Keratinocyte (primary cell): ENCODE measurements at regions not wholly inside any gene's neighbourhood (a gene's known extent, or its start where the extent isn't known, plus 50 kb on each side); places are given as distances from the start of the nearest gene placed in this dataset.

Experiments used
- DNase-seq: peaks from one replicate; pipeline ENCODE4 v3.0.0-alpha.2; 2011; ENCODE audit warnings: low read depth, missing footprints, low spot score
- FAIRE-seq: peaks from 2 replicates; lab custom pipeline; 2011; peaks lifted over from hg19 to GRCh38; lab: Jason Lieb, UNC
- H2AFZ ChIP-seq: 2 replicates; pipeline ENCODE4 v1.6.0; 2012; ENCODE audit warnings: low read length, control low read depth, inconsistent platforms; ENCODE audit not compliant: control insufficient read depth
- H3K27ac ChIP-seq: 2 replicates; pipeline ENCODE4 v1.5.1; 2011; ENCODE audit warnings: low read length; ENCODE audit not compliant: control insufficient read depth, insufficient read depth
- H3K27me3 ChIP-seq: 3 replicates; pipeline ENCODE4 v1.6.0; 2011; ENCODE audit warnings: low read length; ENCODE audit not compliant: control insufficient read depth, insufficient read depth; ENCODE audit errors: extremely low read depth
- H3K36me3 ChIP-seq, 2 experiments: 2 replicates in 1 of 2; 3 replicates in 1 of 2; pipeline ENCODE4 v1.5.1; 2011; ENCODE audit warnings: low read length in 2 of 2, mild to moderate bottlenecking in 1 of 2; ENCODE audit not compliant: control insufficient read depth in 2 of 2, insufficient read depth in 2 of 2; ENCODE audit errors: extremely low read depth in 1 of 2
- H3K4me1 ChIP-seq: 3 replicates; pipeline ENCODE4 v1.5.1; 2011; ENCODE audit warnings: low read length; ENCODE audit not compliant: control insufficient read depth, insufficient read depth; ENCODE audit errors: extremely low read depth
- H3K4me2 ChIP-seq: 3 replicates; pipeline ENCODE4 v1.6.0; 2011; ENCODE audit warnings: low read depth, low read length; ENCODE audit not compliant: control insufficient read depth, insufficient read depth; ENCODE audit errors: extremely low read depth
- H3K4me3 ChIP-seq, 3 experiments: fragments of 200-600 bp in 1 of 3; sonication (generic) in 1 of 3; 2 replicates in 2 of 3; 3 replicates in 1 of 3; pipeline ENCODE4 v1.5.1; 2011 to 2016; ENCODE audit warnings: low read length in 3 of 3, mild to moderate bottlenecking in 3 of 3, control low read depth in 2 of 3, inconsistent platforms in 1 of 3, low read depth in 1 of 3, mixed read lengths in 1 of 3, mixed run types in 1 of 3, moderate library complexity in 1 of 3; ENCODE audit not compliant: control insufficient read depth in 2 of 3, insufficient read depth in 2 of 3; ENCODE audit errors: extremely low read depth in 1 of 3
- H3K79me2 ChIP-seq: 2 replicates; pipeline ENCODE4 v1.6.0; 2012; ENCODE audit warnings: low read length; ENCODE audit not compliant: control insufficient read depth, insufficient read depth
- H3K9ac ChIP-seq: 3 replicates; pipeline ENCODE4 v1.6.0; 2011; ENCODE audit warnings: low read length; ENCODE audit not compliant: control insufficient read depth, insufficient read depth; ENCODE audit errors: extremely low read depth
- H3K9me1 ChIP-seq: 3 replicates; pipeline ENCODE4 v1.6.0; 2011; ENCODE audit warnings: low read length; ENCODE audit not compliant: control insufficient read depth, insufficient read depth; ENCODE audit errors: extremely low read depth
- H3K9me3 ChIP-seq: 2 replicates; pipeline ENCODE4 v1.5.1; 2012; ENCODE audit warnings: low read depth, low read length; ENCODE audit not compliant: control insufficient read depth
- H4K20me1 ChIP-seq: 3 replicates; pipeline ENCODE4 v1.6.0; 2011; ENCODE audit warnings: low read length; ENCODE audit not compliant: control insufficient read depth, insufficient read depth; ENCODE audit errors: extremely low read depth
- CTCF ChIP-seq, 3 experiments: IDR thresholded peaks in 1 of 3; conservative IDR thresholded peaks in 1 of 3; optimal IDR thresholded peaks in 1 of 3; 2 replicates in 2 of 3; 3 replicates in 1 of 3; pipeline versions ENCODE3 to v1.5.1; 2011; ENCODE audit warnings: low read length in 3 of 3, mild to moderate bottlenecking in 3 of 3, moderate library complexity in 2 of 3, control low read depth in 1 of 3, inconsistent platforms in 1 of 3; ENCODE audit not compliant: insufficient read depth in 2 of 3; ENCODE audit errors: extremely low read depth in 1 of 3
- EZH2 ChIP-seq: IDR thresholded peaks from one replicate; pipeline ENCODE4 v1.6.1; 2012; ENCODE audit warnings: inconsistent platforms, mild to moderate bottlenecking, low read length, moderate library complexity
- dilution Hi-C: fragments of 300-500 bp; cut with MboI; formaldehyde crosslinking; loops from one replicate; pipeline ENCODE4 v1.7.0; 2020; ENCODE audit warnings: low sequenced_read_pairs; ENCODE audit not compliant: extremely low pct_ligation_motif_present

- no peak for DNase-seq
- no peaks in the 10 kb centered on the region for H3K4me1 ChIP-seq
- H3K4me2 ChIP-seq: no peak overlapping the region
- H3K27ac ChIP-seq: no peak overlapping the region
- H3K9me3 ChIP-seq: no peaks in the 10 kb centered on the region
- H2AFZ ChIP-seq: no peak overlapping the region
- no peaks in the 10 kb centered on the region for H3K9me1 ChIP-seq
- H3K36me3 ChIP-seq: no peaks in the 10 kb centered on the region
- no peaks in the 10 kb centered on the region for H3K27me3 ChIP-seq
- dilution Hi-C loops: no loop called here
- no peak overlapping the region for H3K4me3 ChIP-seq
- H3K79me2 ChIP-seq: no peaks in the 10 kb centered on the region
- TF ChIP-seq EZH2 (no peak), CTCF (optimal IDR thresholded peaks at IDR 0.05 in 1 of 3, IDR thresholded peaks at IDR 0.05 in 1 of 3, conservative IDR thresholded peaks at IDR 0.05 in 1 of 3; ENCODE audit: extremely low read depth in 1 of 3, insufficient read depth in 2 of 3, low read length in 3 of 3) (no peak)
- no peak overlapping the region for H3K9ac ChIP-seq
- no peaks in the 10 kb centered on the region for H4K20me1 ChIP-seq
- FAIRE-seq: no peak
Observed at GRCh38 chr3:152060701-152061100, 187.3 kb downstream of the SUCNR1 start.

GRCh38 chr3:152061296-152061695 lies 187.9 kb downstream of the SUCNR1 start:
- no peak overlapping the region for H3K9ac ChIP-seq
- H3K79me2 ChIP-seq: no peaks in the 10 kb centered on the region
- H3K9me1 ChIP-seq: no peaks in the 10 kb centered on the region
- H3K27me3 ChIP-seq: no peaks in the 10 kb centered on the region
- dilution Hi-C loops: no loop called here
- H3K9me3 ChIP-seq: no peaks in the 10 kb centered on the region
- H3K4me1 ChIP-seq: no peaks in the 10 kb centered on the region
- no peaks in the 10 kb centered on the region for H3K36me3 ChIP-seq
- H3K27ac ChIP-seq: no peak overlapping the region
- TF ChIP-seq EZH2: no peak
- no peak for TF ChIP-seq CTCF (optimal IDR thresholded peaks at IDR 0.05 in 1 of 3, IDR thresholded peaks at IDR 0.05 in 1 of 3, conservative IDR thresholded peaks at IDR 0.05 in 1 of 3; ENCODE audit: extremely low read depth in 1 of 3, insufficient read depth in 2 of 3, low read length in 3 of 3)
- FAIRE-seq (no peak), DNase-seq (no peak)
- H3K4me3 ChIP-seq: no peak overlapping the region
- H4K20me1 ChIP-seq: no peaks in the 10 kb centered on the region
- H3K4me2 ChIP-seq: no peak overlapping the region
- H2AFZ ChIP-seq: no peak overlapping the region
